Cardiac fibroblast (primary cell): ENCODE measurements at regions not wholly inside any gene's neighbourhood (a gene's known extent, or its start where the extent isn't known, plus 50 kb on each side); places are given as distances from the start of the nearest gene placed in this dataset.

Experiments
- DNase-seq, 2 donors: peaks; one replicate each; pipeline versions ENCODE4 v3.0.0 to v3.0.0-alpha.2; 2010; ENCODE audit warnings: low read depth in 2 of 2
- H3K4me3 ChIP-seq, 2 donors: replicated peaks in 1 of 2; 1 replicate in 1 of 2; 2 replicates in 1 of 2; pipeline ENCODE4 v1.5.1; 2011; ENCODE audit warnings: low read depth in 2 of 2, low read length in 2 of 2, mild to moderate bottlenecking in 2 of 2, moderate library complexity in 1 of 2
- CTCF ChIP-seq: IDR thresholded peaks from one replicate; pipeline ENCODE4 v1.5.1; 2011; ENCODE audit warnings: low read depth, mild to moderate bottlenecking, low read length, inconsistent platforms

- TF ChIP-seq CTCF, result no peak
- DNase-seq, result peak; percentile 53 to 80
Observed at GRCh38 chrX:22389556-22390179, 117.0 kb downstream of the CBLL2 start.

GRCh38 chrX:22392133-22392948 is 119.6 kb downstream of the CBLL2 start:
- no peak overlapping the region for H3K4me3 ChIP-seq
- no peak for TF ChIP-seq CTCF
- DNase-seq, result no peak

More at GRCh38 chrX:22389556-22390179, 117.0 kb downstream of the CBLL2 start:
- H3K4me3 ChIP-seq, result no peak overlapping the region

GRCh38 chrX:22395372-22395771 is 122.7 kb downstream of the CBLL2 start:
- TF ChIP-seq CTCF, result no peak
- DNase-seq, result peak; percentile 22 to 52
- no peak overlapping the region for H3K4me3 ChIP-seq

GRCh38 chrX:22396408-22396807 is 123.7 kb downstream of the CBLL2 start:
- H3K4me3 ChIP-seq, result no peak overlapping the region
- no peak for TF ChIP-seq CTCF
- no peak for DNase-seq

GRCh38 chrX:22397566-22397965 is 124.9 kb downstream of the CBLL2 start:
- H3K4me3 ChIP-seq, result no peak overlapping the region
- TF ChIP-seq CTCF, result no peak
- no peak for DNase-seq

- no peak for TF ChIP-seq CTCF
- peak in 1 of 2 donors; percentile 80 for DNase-seq
- H3K4me3 ChIP-seq, result no peak overlapping the region
Observed at GRCh38 chrX:22399437-22400192, 126.9 kb downstream of the CBLL2 start.
